Esophagus muscularis mucosa (tissue), 4 donors: ENCODE measurements at regions not wholly inside any gene's neighbourhood (a gene's known extent, or its start where the extent isn't known, plus 50 kb on each side); places are given as distances from the start of the nearest gene placed in this dataset.

Experiments used
- EP300 ChIP-seq: sonication (generic); formaldehyde crosslinking; IDR thresholded peaks from one replicate; pipeline ENCODE4 v1.6.1; 2017; ENCODE audit warnings: antibody characterized with exemption
- POLR2A ChIP-seq: fragments of 450-650 bp; IDR thresholded peaks from one replicate; pipeline ENCODE4 v1.6.1; 2017; ENCODE audit warnings: antibody characterized with exemption, moderate library complexity, mild to moderate bottlenecking, low read depth
- POLR2AphosphoS5 ChIP-seq, 2 donors: sonication (generic); formaldehyde crosslinking; IDR thresholded peaks; one replicate each; pipeline ENCODE4 v1.6.1; 2017; ENCODE audit warnings: antibody characterized with exemption in 2 of 2
- TF ChIP-seq, protein P1 (sequence below), 3 experiments: fragments of 200-600 bp in 2 of 3; fragments of 450-650 bp in 1 of 3; sonication (generic) in 2 of 3; IDR thresholded peaks; one replicate each; pipeline ENCODE4 v1.5.1; 2017 to 2019; ENCODE audit warnings: antibody characterized with exemption in 3 of 3, mild to moderate bottlenecking in 2 of 3, moderate library complexity in 1 of 3

DNA sequence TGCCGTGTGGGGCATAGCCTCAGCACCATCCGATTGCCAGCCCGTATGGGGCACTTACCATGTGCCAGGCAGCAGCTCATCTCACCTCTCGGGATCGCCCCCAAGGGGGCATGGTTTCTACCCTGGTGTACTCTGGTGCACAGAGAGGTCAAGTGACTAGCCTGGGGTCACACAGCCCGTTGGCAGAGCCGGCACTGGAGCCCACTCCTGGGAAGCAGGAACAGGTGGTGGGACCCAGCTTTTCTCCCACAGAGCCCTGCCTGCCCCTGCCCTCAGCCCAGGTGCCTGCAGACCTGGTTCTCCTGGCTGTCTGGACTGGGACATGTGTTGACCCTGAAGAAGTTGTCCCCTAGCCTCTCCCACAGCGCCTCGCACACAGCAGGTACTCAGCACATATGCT, 141.8 kb upstream of the CIBAR2 start:
- TF ChIP-seq POLR2AphosphoS5 (IDR thresholded peaks at IDR 0.05) (no peak), POLR2A (no peak), EP300 (no peak)
- TF ChIP-seq, protein P1, sequence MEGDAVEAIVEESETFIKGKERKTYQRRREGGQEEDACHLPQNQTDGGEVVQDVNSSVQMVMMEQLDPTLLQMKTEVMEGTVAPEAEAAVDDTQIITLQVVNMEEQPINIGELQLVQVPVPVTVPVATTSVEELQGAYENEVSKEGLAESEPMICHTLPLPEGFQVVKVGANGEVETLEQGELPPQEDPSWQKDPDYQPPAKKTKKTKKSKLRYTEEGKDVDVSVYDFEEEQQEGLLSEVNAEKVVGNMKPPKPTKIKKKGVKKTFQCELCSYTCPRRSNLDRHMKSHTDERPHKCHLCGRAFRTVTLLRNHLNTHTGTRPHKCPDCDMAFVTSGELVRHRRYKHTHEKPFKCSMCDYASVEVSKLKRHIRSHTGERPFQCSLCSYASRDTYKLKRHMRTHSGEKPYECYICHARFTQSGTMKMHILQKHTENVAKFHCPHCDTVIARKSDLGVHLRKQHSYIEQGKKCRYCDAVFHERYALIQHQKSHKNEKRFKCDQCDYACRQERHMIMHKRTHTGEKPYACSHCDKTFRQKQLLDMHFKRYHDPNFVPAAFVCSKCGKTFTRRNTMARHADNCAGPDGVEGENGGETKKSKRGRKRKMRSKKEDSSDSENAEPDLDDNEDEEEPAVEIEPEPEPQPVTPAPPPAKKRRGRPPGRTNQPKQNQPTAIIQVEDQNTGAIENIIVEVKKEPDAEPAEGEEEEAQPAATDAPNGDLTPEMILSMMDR (IDR thresholded peaks at IDR 0.05) = no peak
